ENCODE measurements at regions not wholly inside any gene's neighbourhood (a gene's known extent, or its start where the extent isn't known, plus 50 kb on each side); places are given as distances from the start of the nearest gene placed in this dataset.

DNA sequence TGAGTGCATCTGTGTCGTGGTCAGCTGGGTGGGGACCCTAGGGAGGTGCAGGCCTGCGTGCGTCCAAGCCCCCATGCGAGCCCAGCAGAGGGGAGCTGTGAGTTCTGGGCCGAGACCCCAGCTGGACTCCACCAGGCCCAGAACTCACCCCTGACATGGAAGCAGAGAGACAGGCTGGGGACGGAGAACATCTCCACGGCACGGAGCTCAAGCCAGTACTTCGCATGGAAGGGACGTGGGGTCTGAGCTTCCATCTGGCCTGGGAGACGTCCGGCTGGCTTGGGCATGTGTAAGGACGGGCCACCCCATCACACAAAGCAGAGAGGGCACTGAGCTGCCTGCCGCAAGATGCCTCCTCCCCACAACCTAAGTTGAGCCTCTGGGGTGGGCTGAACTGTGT is 422.4 kb downstream of the CTTN start (continued):
- no peak for TF ChIP-seq POLR2A (IDR thresholded peaks at IDR 0.05; ENCODE audit: borderline replicate concordance, extremely low read depth, insufficient read depth, insufficient read length)

GRCh38 chr11:70823771-70824170 is 425.4 kb downstream of the CTTN start:
- DNase-seq (ENCODE audit: low read depth, low spot score) (no peak), ATAC-seq (no peak)
- BruUV-seq (replicated peaks), result no TSS peak
- H3K4me3 ChIP-seq (replicated peaks in 1 of 2; ENCODE audit: low read depth in 1 of 2, low read length in 2 of 2), result no peak overlapping the region
- no peaks in the 10 kb centered on the region for H3K9me2 ChIP-seq (ENCODE audit: insufficient read depth)
- H3K4me1 ChIP-seq (ENCODE audit: control insufficient read depth in 1 of 2, insufficient read depth in 2 of 2, low read length in 2 of 2), result no peaks in the 10 kb centered on the region
- RAD21 ChIA-PET (ENCODE audit: low non-redundant PET in 1 of 2, low total read pairs in 2 of 2, uncharacterized antibody in 2 of 2, unreplicated experiment in 2 of 2), result no interaction called here
- H3K27ac ChIP-seq (ENCODE audit: low read depth, low read length), result no peak overlapping the region
- H3K9ac ChIP-seq (ENCODE audit: low read length), result no peak overlapping the region
- no peaks in the 10 kb centered on the region for H3K27me3 ChIP-seq (ENCODE audit: insufficient read depth, low read length)
- no peaks in the 10 kb centered on the region for H3K36me3 ChIP-seq (ENCODE audit: control insufficient read depth in 1 of 2, insufficient read depth in 2 of 2, low read length in 2 of 2)
- no peaks in the 10 kb centered on the region for H4K20me1 ChIP-seq (ENCODE audit: insufficient read depth)
- intact Hi-C loops (cut with micrococcal nuclease), result no loop called here
- no peaks in the 10 kb centered on the region for H3K9me3 ChIP-seq (ENCODE audit: control insufficient read depth in 1 of 2, insufficient read depth in 1 of 2, low read depth in 1 of 2, low read length in 2 of 2)
- POLR2A ChIA-PET, result no interaction called here
- H2AFZ ChIP-seq (ENCODE audit: low read depth, low read length, poor library complexity, severe bottlenecking), result no peak overlapping the region
- TF ChIP-seq EZH2 (IDR thresholded peaks at IDR 0.05) (no peak), SIN3A (IDR thresholded peaks at IDR 0.05; ENCODE audit: low read depth) (no peak), POLR2AphosphoS5 (IDR thresholded peaks at IDR 0.05; ENCODE audit: low read depth, low read length) (no peak), JUND (IDR thresholded peaks at IDR 0.05) (no peak), ZNF274 (IDR thresholded peaks at IDR 0.05; ENCODE audit: low read depth, low read length) (no peak), POLR2A (IDR thresholded peaks at IDR 0.05; ENCODE audit: borderline replicate concordance, extremely low read depth, insufficient read depth, insufficient read length) (no peak), RAD21 (IDR thresholded peaks at IDR 0.05; ENCODE audit: low read depth) (no peak), CEBPB (IDR thresholded peaks at IDR 0.05; ENCODE audit: low read depth) (no peak), EZH2phosphoT487 (IDR thresholded peaks at IDR 0.05; ENCODE audit: borderline replicate concordance) (no peak), CBX3 (IDR thresholded peaks at IDR 0.05; ENCODE audit: low read depth) (no peak)
- TF ChIP-seq, protein P1, sequence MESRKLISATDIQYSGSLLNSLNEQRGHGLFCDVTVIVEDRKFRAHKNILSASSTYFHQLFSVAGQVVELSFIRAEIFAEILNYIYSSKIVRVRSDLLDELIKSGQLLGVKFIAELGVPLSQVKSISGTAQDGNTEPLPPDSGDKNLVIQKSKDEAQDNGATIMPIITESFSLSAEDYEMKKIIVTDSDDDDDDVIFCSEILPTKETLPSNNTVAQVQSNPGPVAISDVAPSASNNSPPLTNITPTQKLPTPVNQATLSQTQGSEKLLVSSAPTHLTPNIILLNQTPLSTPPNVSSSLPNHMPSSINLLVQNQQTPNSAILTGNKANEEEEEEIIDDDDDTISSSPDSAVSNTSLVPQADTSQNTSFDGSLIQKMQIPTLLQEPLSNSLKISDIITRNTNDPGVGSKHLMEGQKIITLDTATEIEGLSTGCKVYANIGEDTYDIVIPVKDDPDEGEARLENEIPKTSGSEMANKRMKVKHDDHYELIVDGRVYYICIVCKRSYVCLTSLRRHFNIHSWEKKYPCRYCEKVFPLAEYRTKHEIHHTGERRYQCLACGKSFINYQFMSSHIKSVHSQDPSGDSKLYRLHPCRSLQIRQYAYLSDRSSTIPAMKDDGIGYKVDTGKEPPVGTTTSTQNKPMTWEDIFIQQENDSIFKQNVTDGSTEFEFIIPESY (IDR thresholded peaks at IDR 0.05; ENCODE audit: extremely low read depth, insufficient replicate concordance, low read length), result no peak
- TF ChIP-seq, protein P2, sequence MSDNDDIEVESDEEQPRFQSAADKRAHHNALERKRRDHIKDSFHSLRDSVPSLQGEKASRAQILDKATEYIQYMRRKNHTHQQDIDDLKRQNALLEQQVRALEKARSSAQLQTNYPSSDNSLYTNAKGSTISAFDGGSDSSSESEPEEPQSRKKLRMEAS (IDR thresholded peaks at IDR 0.05), result no peak
- CTCF ChIA-PET, result no interaction called here
- H3K4me2 ChIP-seq (ENCODE audit: low read length), result no peak overlapping the region
- H3K79me2 ChIP-seq (ENCODE audit: insufficient read depth, low read length), result no peaks in the 10 kb centered on the region
